GM12865 (cell line): ENCODE measurements at regions not wholly inside any gene's neighbourhood (a gene's known extent, or its start where the extent isn't known, plus 50 kb on each side); places are given as distances from the start of the nearest gene placed in this dataset.

Experiments
- DNase-seq: peaks from one replicate; pipeline ENCODE4 v3.0.0; 2010; ENCODE audit warnings: low read depth
- H3K4me3 ChIP-seq: 2 replicates; pipeline ENCODE4 v1.5.1; 2011; ENCODE audit warnings: mild to moderate bottlenecking, low read depth, low read length, control low read depth
- TF ChIP-seq, protein P1 (sequence below): IDR thresholded peaks from 2 replicates; pipeline ENCODE4 v1.5.1; 2011; ENCODE audit warnings: low read length, control low read depth, low read depth, inconsistent platforms; ENCODE audit not compliant: insufficient read depth; ENCODE audit errors: missing control alignments

- no peak for DNase-seq
- no peak overlapping the region for H3K4me3 ChIP-seq
- TF ChIP-seq, protein P1, sequence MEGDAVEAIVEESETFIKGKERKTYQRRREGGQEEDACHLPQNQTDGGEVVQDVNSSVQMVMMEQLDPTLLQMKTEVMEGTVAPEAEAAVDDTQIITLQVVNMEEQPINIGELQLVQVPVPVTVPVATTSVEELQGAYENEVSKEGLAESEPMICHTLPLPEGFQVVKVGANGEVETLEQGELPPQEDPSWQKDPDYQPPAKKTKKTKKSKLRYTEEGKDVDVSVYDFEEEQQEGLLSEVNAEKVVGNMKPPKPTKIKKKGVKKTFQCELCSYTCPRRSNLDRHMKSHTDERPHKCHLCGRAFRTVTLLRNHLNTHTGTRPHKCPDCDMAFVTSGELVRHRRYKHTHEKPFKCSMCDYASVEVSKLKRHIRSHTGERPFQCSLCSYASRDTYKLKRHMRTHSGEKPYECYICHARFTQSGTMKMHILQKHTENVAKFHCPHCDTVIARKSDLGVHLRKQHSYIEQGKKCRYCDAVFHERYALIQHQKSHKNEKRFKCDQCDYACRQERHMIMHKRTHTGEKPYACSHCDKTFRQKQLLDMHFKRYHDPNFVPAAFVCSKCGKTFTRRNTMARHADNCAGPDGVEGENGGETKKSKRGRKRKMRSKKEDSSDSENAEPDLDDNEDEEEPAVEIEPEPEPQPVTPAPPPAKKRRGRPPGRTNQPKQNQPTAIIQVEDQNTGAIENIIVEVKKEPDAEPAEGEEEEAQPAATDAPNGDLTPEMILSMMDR = no peak
Observed at GRCh38 chr7:94054130-94054529, 50.0 kb upstream of the BET1 start.

DNA sequence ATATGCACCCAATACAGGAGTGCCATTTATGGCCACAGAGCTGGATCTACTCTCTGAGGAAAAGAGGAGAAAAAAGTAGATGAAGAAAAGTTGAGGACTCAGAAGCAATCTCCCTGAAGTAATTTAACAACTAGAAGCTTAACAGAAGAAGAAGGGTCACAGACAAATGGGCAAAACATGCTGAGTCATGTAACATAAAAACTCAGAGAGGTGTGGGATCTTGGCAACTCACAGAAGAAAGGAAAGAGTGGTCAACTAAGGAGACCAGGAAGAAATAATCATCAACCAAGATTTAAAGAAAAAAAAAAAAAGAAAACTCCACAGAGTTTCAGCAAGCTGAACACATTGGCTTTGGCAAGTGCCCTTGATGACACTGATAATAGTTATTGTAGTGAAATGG is 51.8 kb upstream of the BET1 start:
- TF ChIP-seq, protein P1 = no peak
- no peak for DNase-seq
- H3K4me3 ChIP-seq = no peak overlapping the region

- DNase-seq = no peak
- TF ChIP-seq, protein P1 = no peak
- no peak overlapping the region for H3K4me3 ChIP-seq
Observed at GRCh38 chr7:94056796-94057207, 52.6 kb upstream of the BET1 start.

GRCh38 chr7:94057955-94058354 is 53.8 kb upstream of the BET1 start:
- DNase-seq = no peak
- no peak overlapping the region for H3K4me3 ChIP-seq
- TF ChIP-seq, protein P1 = no peak

DNA sequence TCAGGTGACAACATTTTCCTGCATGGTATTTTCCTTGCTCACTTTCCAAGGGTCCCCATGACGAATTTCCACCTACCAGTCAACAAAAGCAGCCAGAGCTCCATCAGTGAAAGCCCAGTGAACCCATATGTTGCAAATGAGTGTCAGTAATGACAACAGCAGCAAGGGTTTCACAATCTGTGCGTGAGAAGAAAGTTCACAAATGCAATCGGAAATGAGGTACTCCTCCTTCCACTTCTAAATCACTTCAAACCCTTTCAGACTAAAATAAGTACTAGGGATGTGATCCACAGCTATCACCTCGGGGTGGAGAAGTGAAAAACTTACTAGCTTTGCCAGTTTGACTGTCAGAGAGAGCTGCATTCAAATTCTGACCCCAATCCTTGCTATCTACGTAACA is 55.6 kb upstream of the BET1 start:
- DNase-seq = peak; percentile 68
- no peak overlapping the region for H3K4me3 ChIP-seq
- TF ChIP-seq, protein P1 = no peak

- TF ChIP-seq, protein P1 = no peak
- DNase-seq = no peak
- no peak overlapping the region for H3K4me3 ChIP-seq
Observed at GRCh38 chr7:94060752-94061151, 56.6 kb upstream of the BET1 start.

DNA sequence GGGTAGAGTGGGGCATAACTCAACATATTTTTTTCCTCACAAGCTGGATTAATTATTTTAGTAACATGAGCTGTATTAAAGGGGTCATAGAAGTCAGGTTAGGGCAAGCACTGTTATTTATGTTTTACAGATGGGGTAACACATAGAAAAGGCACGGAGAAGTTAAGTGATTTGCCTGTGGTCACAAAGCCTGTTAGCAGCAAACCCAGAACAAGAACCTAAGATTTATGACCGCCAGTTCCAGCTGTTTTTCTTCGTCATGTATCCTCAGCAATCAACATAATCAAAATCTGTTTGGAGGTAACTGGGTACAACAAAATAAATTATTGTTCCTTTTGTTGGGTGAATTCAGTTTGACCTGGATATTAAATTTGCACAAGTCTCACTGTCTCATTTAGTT is 57.2 kb upstream of the BET1 start:
- H3K4me3 ChIP-seq = no peak overlapping the region
- DNase-seq = no peak
- TF ChIP-seq, protein P1 = no peak
